Midbrain (tissue), 1 donor: ENCODE measurements at regions not wholly inside any gene's neighbourhood (a gene's known extent, or its start where the extent isn't known, plus 50 kb on each side); places are given as distances from the start of the nearest gene placed in this dataset.

Experiments used
- DNase-seq: peaks from one replicate; lab custom pipeline; 2025; lab: John Stamatoyannopoulos, UW

DNA sequence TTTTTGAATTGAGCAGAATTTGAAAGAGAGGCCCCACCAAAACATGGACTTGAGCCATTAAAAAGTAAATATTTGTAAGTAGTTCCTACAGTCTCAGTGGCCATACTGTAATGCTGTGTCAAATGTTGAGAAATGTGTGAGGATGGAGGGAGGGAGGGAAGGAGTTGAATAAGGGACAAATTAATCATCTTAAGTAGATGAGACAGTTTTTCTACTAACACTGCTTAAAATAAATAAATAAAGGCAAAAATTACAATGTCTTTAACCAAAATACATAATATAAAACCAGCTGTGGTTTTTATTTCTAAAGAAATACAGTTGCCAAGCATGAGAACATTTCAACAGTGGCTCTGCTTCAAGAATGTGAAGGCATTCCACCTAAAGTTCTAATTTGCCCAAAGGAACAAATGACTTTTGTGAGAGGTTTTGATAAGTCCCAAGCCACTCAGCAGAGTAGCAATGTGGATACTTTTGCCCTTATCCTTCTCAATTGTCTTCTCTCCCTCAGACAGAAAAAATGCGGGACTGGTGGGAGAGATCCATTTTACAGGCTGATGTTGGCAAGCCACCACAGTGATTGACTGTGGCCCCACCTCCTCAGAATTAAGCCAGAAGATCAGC lies 427.0 kb upstream of the RARB start:
- no peak for DNase-seq

GRCh38 chr3:25002052-25002451 lies 426.0 kb upstream of the RARB start:
- DNase-seq, result no peak

GRCh38 chr3:25007974-25008658 lies 419.9 kb upstream of the RARB start:
- no peak for DNase-seq

- no peak for DNase-seq
These were observed 418.4 kb upstream of the RARB start for GRCh38 chr3:25009665-25010064.

DNA sequence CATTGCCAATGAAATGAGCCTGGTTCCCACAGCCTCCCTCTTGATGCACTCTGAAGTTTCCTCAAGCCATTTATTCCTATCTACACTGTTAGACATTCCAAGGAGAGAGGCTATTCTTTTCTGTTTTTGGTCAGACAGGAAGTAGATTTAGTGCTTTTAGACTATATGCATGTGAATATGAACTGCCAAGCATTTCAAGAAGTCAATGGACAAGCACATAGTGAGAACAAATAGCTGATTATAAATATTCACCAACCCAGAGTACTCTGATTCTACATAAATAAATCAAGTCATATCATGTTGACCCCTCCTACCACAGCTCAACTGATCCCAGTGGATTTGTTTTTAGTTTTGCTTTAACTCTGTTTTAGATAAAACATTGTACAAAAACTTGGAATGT lies 412.5 kb upstream of the RARB start:
- DNase-seq, result no peak

DNA sequence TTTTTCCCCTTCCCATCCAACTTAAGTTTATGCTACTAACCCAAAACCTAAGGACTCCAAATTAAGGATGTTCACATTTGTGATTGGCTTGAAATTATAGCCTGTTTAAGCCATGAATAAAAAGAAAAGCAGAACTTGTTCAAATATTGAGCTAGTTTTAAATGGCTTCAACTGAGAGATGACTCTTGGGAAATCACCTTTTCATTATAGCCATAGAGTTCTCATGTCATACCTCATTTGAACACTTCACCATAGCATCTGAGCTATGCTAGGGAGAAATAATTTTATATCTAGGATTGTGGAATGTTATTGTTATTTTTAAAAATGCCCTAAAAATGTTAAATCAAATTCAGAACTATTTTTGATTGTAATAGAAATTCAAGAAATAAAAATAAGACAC lies 409.2 kb upstream of the RARB start:
- DNase-seq, result no peak

- DNase-seq, result no peak
These were observed 408.6 kb upstream of the RARB start for GRCh38 chr3:25019506-25019905.

DNA sequence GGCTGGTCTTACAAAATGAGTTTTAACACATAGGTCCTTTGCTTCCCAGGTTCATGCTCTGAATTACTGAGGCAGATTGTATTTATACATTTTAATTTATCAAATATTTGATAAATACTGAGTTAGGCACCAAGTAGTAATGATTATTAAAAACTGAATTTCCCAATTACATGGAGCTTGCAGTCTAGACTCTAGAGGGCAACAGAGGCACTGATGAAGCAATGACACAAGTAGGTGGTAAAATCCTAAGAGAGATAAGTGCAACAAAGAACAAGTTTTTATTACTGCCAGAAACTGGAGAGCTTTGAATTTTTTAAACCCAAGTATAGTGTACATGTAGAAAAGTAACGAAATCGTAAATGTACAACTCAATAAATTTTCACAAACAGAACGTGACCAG lies 406.2 kb upstream of the RARB start:
- DNase-seq, result no peak

DNA sequence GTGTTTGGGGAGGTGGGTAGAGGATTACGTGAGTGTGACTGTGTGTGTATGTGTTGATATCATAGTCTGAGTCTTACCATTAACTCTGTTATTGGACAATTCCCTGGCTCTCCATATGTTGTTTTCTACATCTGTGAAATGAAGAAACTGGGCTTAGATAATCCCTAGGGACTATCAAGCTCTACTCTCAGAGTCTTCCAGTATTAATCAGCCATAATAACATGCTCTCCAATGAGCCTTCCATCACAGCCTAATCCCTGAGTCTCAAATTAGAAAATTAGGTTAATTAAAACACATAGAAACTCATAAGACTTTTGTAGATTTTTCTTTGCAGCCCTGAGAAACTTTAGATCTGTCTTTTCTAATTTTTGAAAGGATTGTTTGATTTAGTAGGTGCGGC lies 404.2 kb upstream of the RARB start:
- no peak for DNase-seq

DNA sequence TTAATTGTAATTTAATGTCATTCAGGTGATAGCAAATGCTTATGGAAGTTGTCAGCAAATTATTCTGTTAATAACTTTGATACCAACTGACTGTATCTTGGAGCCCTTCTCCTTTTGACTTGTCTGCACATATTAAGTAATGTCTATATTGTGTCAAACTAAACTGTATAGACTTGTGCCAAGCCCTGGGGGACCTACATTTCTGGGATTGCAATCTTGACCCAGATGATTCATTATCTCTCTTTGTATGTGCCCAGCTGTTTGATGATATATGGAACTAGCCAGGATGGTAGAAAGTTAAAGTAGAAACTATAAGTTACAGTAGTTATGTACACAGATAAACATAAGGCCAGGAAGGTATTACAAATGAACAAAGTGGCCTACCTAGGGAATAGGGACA lies 402.8 kb upstream of the RARB start:
- DNase-seq, result no peak

DNA sequence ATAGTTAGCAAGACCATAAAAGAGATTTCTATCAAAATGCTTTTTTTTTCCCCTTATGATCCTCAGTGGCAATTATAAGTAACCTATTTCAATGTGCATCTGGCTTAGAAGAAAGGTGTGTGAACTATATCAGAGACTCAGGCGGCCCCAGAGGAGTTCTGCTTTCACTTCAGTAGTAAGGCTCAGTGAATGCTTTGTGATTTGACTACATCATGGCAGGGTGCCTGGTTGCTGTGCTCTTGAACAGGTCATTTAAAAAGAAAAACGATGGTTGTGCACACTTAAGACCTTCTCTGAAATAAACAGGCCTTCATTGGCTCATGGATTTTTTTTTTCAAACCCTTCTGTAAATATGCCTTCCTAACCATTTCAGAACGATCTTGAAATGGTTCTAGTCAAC lies 400.4 kb upstream of the RARB start:
- peak; percentile 10 for DNase-seq

- no peak for DNase-seq
These were observed 398.2 kb upstream of the RARB start for GRCh38 chr3:25029820-25030219.

- no peak for DNase-seq
These were observed 395.7 kb upstream of the RARB start for GRCh38 chr3:25032344-25032743.

DNA sequence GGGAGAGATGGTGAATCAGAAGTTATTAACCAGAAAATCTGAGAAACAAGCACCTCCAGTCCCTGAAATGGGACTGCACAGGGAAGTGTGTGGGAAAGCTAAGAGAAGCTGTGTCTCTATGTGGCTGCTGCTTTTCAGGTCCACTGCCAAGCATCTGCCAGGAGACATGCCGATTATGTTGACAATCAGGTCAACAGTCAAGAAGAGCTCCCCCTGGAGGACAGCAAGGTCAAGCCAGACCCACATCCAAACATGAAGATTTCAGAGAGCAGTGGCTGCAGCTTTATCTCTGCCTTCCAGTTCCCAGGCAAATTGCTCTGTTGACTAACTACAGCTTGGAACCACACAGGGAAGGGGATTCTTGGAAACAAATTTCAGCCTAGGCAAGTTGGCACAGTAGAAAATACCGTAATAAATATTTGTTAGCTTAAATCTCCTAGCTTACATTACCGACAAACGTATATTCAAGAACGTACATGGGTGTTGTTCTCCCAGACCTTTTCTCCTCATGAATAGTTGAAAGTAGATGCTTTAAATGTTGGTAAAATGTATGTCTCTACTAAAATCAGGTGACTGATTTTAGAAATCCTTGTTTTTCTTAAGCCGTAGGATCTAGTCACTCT lies 394.5 kb upstream of the RARB start:
- DNase-seq, result peak; percentile 24

DNA sequence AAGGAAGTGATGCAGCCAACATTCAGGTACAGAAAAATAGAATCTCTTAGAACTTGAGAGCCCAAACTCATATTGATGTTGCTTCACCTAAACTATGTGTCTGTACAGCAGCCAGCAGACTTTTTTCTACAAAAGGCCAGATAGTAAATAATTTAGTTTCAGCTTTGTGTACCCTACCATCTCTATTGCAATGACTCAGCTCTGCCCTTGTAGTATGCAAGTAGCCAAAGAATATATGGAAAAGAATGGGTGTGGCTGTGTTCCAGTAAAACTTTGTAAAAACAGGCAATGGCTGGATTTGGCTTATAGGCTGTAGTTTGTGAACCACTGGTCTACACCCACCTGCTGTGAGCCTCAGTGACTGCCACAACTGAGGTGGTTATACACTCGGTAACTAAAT lies 392.5 kb upstream of the RARB start:
- DNase-seq, result no peak

- DNase-seq, result no peak
These were observed 391.4 kb upstream of the RARB start for GRCh38 chr3:25036633-25037032.

DNA sequence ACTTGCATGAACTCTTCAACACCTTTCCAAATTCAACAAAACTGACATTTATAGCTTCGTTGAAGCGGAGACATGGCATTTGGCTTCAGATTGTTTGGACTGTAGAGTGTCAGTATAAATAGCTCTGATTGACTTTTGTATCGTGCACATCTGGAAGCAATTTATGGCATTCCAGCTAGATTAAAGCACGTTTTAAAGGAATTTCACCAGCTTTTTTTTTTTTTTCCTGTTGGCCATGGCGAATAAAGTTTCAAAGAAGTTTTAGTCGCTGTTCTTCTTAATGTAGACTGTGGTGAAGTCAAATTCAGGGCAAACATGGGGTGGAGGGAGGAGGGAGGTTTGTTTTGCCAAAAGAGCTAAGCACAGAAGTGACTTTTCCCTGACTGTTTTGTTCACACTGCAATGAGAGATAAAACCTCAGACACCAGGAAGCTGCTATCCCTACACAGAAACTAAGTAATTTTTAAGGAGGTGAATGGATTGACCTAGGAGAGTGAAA lies 391.0 kb upstream of the RARB start:
- no peak for DNase-seq

DNA sequence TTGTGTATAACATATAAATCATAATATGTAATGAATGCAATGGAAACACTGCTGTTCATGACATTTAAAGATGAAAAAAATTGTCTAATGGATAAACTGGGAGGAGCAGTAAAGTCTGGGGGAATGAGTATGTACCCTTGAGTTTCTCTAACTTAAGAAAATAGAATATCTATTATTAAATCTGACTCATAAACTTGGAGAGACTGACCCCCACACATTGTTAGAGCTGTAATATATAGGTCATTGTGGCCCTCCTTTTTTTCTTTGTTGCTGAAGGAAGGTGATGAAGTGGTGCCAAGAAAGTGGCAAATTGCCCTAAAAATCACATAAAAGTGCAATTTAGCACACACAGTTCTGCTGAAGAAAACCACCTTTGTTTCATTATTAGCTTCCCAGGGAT lies 389.8 kb upstream of the RARB start:
- no peak for DNase-seq

DNA sequence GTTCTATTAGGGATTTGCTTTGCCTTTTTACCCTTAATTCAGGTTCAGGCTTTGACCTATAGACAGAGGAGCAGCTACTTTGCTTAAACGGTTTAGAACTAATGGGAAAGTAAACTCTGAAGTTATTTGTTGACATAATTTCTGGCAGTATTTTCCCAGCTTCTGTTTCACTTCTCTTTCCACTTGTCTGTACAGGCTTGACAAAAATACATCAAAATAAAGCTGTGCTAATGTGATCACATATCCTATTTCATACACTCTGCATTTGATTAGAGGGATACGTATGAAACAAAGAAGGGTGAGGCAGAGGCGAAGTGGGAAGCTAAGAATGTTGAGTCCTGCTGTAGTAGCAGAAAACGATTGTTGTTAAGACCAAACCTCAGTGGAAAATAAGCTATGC lies 389.1 kb upstream of the RARB start:
- no peak for DNase-seq

DNA sequence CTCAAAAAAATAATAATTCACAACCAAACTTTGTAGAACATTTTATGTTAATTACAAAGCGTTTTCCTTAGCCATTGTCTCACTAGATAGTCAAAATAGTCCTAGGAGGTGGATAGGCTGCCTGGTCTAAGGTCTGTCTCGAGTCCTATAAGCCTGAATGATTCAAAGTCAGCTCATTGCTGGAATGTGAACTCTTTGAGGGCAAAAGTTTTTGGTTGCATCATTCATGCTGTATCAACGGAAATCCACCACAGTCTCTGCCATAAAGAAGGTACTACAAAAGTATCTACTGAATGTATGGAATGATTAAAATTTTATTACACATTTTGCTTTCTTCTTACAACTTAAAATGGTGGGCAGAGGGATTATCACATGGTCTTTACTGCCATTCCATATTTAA lies 387.3 kb upstream of the RARB start:
- no peak for DNase-seq

- no peak for DNase-seq
These were observed 386.0 kb upstream of the RARB start for GRCh38 chr3:25041871-25042584.

DNA sequence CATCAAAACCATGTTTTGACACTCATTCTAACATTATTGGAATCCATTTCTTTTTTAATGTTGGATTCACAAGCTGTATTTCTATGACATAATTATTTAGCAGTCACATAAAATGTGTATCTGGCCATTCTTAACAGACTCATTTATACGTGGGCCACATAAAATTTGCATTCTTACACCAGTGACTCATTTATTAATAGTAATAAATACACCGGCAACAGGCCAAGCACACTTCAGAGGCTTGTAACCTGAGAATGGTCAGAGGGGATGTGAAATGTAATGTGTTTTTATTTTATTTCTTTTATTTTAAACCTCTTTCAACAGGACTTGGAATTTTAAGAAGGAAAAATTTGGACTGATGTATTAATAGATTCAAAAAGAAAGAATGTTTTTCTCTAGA lies 384.9 kb upstream of the RARB start:
- DNase-seq, result no peak

DNA sequence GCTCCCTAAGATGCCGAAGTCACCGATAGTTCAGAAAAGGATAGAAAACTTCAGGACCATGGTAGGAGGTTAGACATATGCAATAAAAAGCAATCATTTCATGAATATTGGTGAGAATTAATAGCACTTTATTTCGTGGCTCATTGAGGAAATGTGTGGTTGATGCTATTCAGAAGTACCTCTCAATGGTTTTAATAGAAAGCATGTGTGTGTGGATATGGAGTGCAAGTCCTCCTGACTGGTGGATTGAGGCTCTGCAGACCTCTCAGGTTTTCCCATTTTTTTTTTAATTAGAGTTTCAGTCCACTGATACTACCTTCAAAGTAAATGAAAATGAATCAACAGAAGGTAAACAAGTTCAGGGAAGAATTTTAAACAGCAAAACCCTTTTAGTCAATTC lies 384.3 kb upstream of the RARB start:
- no peak for DNase-seq
